ENCODE measurements at regions not wholly inside any gene's neighbourhood (a gene's known extent, or its start where the extent isn't known, plus 50 kb on each side); places are given as distances from the start of the nearest gene placed in this dataset.

DNA sequence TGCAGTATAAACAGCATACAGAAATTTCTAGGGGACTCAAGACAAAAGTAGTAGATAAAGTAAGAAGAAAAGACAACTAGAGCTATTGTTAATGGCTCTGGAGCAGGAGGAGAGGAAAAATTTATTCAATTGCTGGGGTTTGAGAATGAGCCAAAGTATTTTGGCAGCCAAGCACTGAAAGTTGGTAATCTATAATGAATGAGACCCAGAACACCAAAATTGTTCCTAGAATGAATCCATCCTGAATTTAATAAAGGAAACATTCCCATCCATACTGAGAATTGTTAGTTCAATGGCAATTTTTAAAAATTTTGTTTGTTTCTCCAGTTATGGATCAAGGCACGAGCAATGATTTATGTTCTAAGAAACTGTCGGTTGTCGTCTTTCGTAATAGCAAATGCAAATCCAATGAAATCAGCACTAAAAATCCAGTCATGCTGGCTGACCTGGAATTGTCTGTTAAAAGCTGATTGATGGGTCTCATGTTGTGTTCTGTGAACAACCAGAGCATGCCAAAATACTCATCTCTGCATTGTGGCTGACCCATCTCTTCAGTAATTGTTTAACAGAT is 170.9 kb upstream of the LMNTD1 start:
- TF ChIP-seq, protein P1, sequence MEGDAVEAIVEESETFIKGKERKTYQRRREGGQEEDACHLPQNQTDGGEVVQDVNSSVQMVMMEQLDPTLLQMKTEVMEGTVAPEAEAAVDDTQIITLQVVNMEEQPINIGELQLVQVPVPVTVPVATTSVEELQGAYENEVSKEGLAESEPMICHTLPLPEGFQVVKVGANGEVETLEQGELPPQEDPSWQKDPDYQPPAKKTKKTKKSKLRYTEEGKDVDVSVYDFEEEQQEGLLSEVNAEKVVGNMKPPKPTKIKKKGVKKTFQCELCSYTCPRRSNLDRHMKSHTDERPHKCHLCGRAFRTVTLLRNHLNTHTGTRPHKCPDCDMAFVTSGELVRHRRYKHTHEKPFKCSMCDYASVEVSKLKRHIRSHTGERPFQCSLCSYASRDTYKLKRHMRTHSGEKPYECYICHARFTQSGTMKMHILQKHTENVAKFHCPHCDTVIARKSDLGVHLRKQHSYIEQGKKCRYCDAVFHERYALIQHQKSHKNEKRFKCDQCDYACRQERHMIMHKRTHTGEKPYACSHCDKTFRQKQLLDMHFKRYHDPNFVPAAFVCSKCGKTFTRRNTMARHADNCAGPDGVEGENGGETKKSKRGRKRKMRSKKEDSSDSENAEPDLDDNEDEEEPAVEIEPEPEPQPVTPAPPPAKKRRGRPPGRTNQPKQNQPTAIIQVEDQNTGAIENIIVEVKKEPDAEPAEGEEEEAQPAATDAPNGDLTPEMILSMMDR (IDR thresholded peaks at IDR 0.05; ENCODE audit: low read length) = no peak
- TF ChIP-seq EZH2phosphoT487 (IDR thresholded peaks at IDR 0.05; ENCODE audit: low read length) = no peak

All from MM.1S (cell line).